Central memory CD4-positive, alpha-beta T cell (primary cell): ENCODE measurements at regions not wholly inside any gene's neighbourhood (a gene's known extent, or its start where the extent isn't known, plus 50 kb on each side); places are given as distances from the start of the nearest gene placed in this dataset.

Experiments
- DNase-seq: peaks from one replicate; pipeline ENCODE4 v3.0.0; 2022

- no peak for DNase-seq
Observed at GRCh38 chr4:11497212-11497806, 68.6 kb upstream of the HS3ST1 start.

- no peak for DNase-seq
Observed at GRCh38 chr4:11496351-11496829, 67.7 kb upstream of the HS3ST1 start.

- no peak for DNase-seq
Observed at GRCh38 chr4:11495818-11496217, 67.1 kb upstream of the HS3ST1 start.

GRCh38 chr4:11495291-11495690, 66.6 kb upstream of the HS3ST1 start:
- no peak for DNase-seq

- DNase-seq, result no peak
Observed at GRCh38 chr4:11494232-11494631, 65.5 kb upstream of the HS3ST1 start.

- no peak for DNase-seq
Observed at GRCh38 chr4:11489453-11490083, 60.9 kb upstream of the HS3ST1 start.

- no peak for DNase-seq
Observed at GRCh38 chr4:11488657-11489452, 60.2 kb upstream of the HS3ST1 start.

- no peak for DNase-seq
Observed at GRCh38 chr4:11487868-11488544, 59.3 kb upstream of the HS3ST1 start.

GRCh38 chr4:11487139-11487538, 58.4 kb upstream of the HS3ST1 start:
- DNase-seq, result peak; percentile 23

- DNase-seq, result no peak
Observed at GRCh38 chr4:11485926-11486325, 57.2 kb upstream of the HS3ST1 start.

- no peak for DNase-seq
Observed at GRCh38 chr4:11484531-11484930, 55.8 kb upstream of the HS3ST1 start.

GRCh38 chr4:11483046-11483445, 54.4 kb upstream of the HS3ST1 start:
- DNase-seq, result no peak

GRCh38 chr4:11480683-11481082, 52.0 kb upstream of the HS3ST1 start:
- no peak for DNase-seq
